ENCODE measurements at regions not wholly inside any gene's neighbourhood (a gene's known extent, or its start where the extent isn't known, plus 50 kb on each side); places are given as distances from the start of the nearest gene placed in this dataset.

GRCh38 chr10:128528781-128529180, 402.6 kb upstream of the MKI67 start:
- TF ChIP-seq EZH2 (IDR thresholded peaks at IDR 0.05; ENCODE audit: borderline replicate concordance), result no peak
- TF ChIP-seq CTCF (IDR thresholded peaks at IDR 0.05; ENCODE audit: poor library complexity), result no peak
